ENCODE measurements at regions not wholly inside any gene's neighbourhood (a gene's known extent, or its start where the extent isn't known, plus 50 kb on each side); places are given as distances from the start of the nearest gene placed in this dataset.

- no peak for DNase-seq
These were observed 51.0 kb upstream of the CTDP1 start for GRCh38 chr18:79628416-79629248.

GRCh38 chr18:79629249-79629558, 50.4 kb upstream of the CTDP1 start:
- DNase-seq, result no peak

GRCh38 chr18:79629606-79630005, 50.0 kb upstream of the CTDP1 start:
- no peak for DNase-seq
